Endothelial cell of umbilical vein (primary cell): ENCODE measurements at regions not wholly inside any gene's neighbourhood (a gene's known extent, or its start where the extent isn't known, plus 50 kb on each side); places are given as distances from the start of the nearest gene placed in this dataset.

Experiments
- CTCF ChIP-seq, 2 donors: IDR thresholded peaks; 1 replicate in 1 of 2; 2 replicates in 1 of 2; pipeline ENCODE4 v1.5.1; 2011; ENCODE audit warnings: low read length in 2 of 2, mild to moderate bottlenecking in 2 of 2, moderate library complexity in 2 of 2, control low read depth in 1 of 2, inconsistent platforms in 1 of 2, low read depth in 1 of 2; ENCODE audit not compliant: insufficient read depth in 1 of 2; ENCODE audit errors: extremely low read depth in 1 of 2
- JUN ChIP-seq: IDR thresholded peaks from 2 replicates; pipeline ENCODE4 v1.6.1; 2011; ENCODE audit warnings: borderline replicate concordance, low read depth; ENCODE audit not compliant: insufficient read length, insufficient read depth
- MYC ChIP-seq: IDR thresholded peaks from one replicate; pipeline ENCODE4 v1.6.1; 2011; ENCODE audit warnings: mild to moderate bottlenecking, low read depth, low read length
- POLR2A ChIP-seq: IDR thresholded peaks from 2 replicates; pipeline ENCODE4 v1.6.1; 2012; ENCODE audit warnings: low read depth, mild to moderate bottlenecking, control low read depth, low read length
- TF ChIP-seq, protein P1 (sequence below): IDR thresholded peaks from 2 replicates; pipeline ENCODE4 v1.6.1; 2011; ENCODE audit not compliant: insufficient read depth, insufficient read length

- TF ChIP-seq MYC = no peak
- TF ChIP-seq JUN = no peak
- no peak for TF ChIP-seq CTCF (IDR thresholded peaks at IDR 0.05; ENCODE audit: extremely low read depth in 1 of 2, insufficient read depth in 1 of 2, low read depth in 1 of 2, low read length in 2 of 2)
- no peak for TF ChIP-seq POLR2A
- TF ChIP-seq, protein P1, sequence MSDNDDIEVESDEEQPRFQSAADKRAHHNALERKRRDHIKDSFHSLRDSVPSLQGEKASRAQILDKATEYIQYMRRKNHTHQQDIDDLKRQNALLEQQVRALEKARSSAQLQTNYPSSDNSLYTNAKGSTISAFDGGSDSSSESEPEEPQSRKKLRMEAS = no peak
Measured at GRCh38 chr12:103198499-103198898, 241.0 kb downstream of the ASCL1 start.
